ENCODE measurements at regions not wholly inside any gene's neighbourhood (a gene's known extent, or its start where the extent isn't known, plus 50 kb on each side); places are given as distances from the start of the nearest gene placed in this dataset.
"Not testable (repeated sequence)": the region's sequence is repeated elsewhere in the genome, so short reads cannot be mapped to it uniquely, and the experiment has no call there.

- no peak for DNase-seq
Observed at GRCh38 chr2:23019476-23019875, 365.5 kb upstream of the KLHL29 start.

GRCh38 chr2:23020659-23021058, 364.3 kb upstream of the KLHL29 start:
- no peak for DNase-seq

- DNase-seq = no peak
Observed at GRCh38 chr2:23021311-23022120, 363.5 kb upstream of the KLHL29 start.

GRCh38 chr2:23023722-23024121, 361.3 kb upstream of the KLHL29 start:
- DNase-seq = no peak

GRCh38 chr2:23026671-23027070, 358.3 kb upstream of the KLHL29 start:
- no peak for DNase-seq

GRCh38 chr2:23027396-23027795, 357.6 kb upstream of the KLHL29 start:
- DNase-seq = no peak

- no peak for DNase-seq
Observed at GRCh38 chr2:23028106-23028505, 356.9 kb upstream of the KLHL29 start.

GRCh38 chr2:23029111-23029510, 355.9 kb upstream of the KLHL29 start:
- DNase-seq = no peak

- no peak for DNase-seq
Observed at GRCh38 chr2:23029951-23030350, 355.0 kb upstream of the KLHL29 start.

- DNase-seq = no peak
Observed at GRCh38 chr2:23034996-23035395, 350.0 kb upstream of the KLHL29 start.

GRCh38 chr2:23036629-23037028, 348.4 kb upstream of the KLHL29 start:
- DNase-seq = no peak

- peak in 1 of 2 experiments; percentile 23 for DNase-seq
Observed at GRCh38 chr2:23037596-23037995, 347.4 kb upstream of the KLHL29 start.

GRCh38 chr2:23041443-23041842, 343.5 kb upstream of the KLHL29 start:
- no peak for DNase-seq

- DNase-seq = no peak
Observed at GRCh38 chr2:23042216-23042906, 342.6 kb upstream of the KLHL29 start.

GRCh38 chr2:23050388-23050787, 334.6 kb upstream of the KLHL29 start:
- no peak for DNase-seq

GRCh38 chr2:23053601-23054000, 331.4 kb upstream of the KLHL29 start:
- peak in 1 of 2 experiments; percentile 44 for DNase-seq

GRCh38 chr2:23055251-23055650, 329.7 kb upstream of the KLHL29 start:
- DNase-seq = no peak

- not testable (repeated sequence) for DNase-seq
Observed at GRCh38 chr2:23056846-23057245, 328.1 kb upstream of the KLHL29 start.

GRCh38 chr2:23058435-23058834, 326.5 kb upstream of the KLHL29 start:
- no peak for DNase-seq

- no peak for DNase-seq
Observed at GRCh38 chr2:23065210-23065609, 319.8 kb upstream of the KLHL29 start.

GRCh38 chr2:23065936-23066335, 319.0 kb upstream of the KLHL29 start:
- DNase-seq = no peak

GRCh38 chr2:23066686-23067085, 318.3 kb upstream of the KLHL29 start:
- no peak for DNase-seq

- DNase-seq = no peak
Observed at GRCh38 chr2:23069156-23069555, 315.8 kb upstream of the KLHL29 start.

GRCh38 chr2:23069923-23070322, 315.1 kb upstream of the KLHL29 start:
- peak; percentile 72 to 95 for DNase-seq
